Ovary (tissue), 1 donor: ENCODE measurements at regions not wholly inside any gene's neighbourhood (a gene's known extent, or its start where the extent isn't known, plus 50 kb on each side); places are given as distances from the start of the nearest gene placed in this dataset.

Experiments
- EP300 ChIP-seq: sonication (generic); formaldehyde crosslinking; IDR thresholded peaks from one replicate; pipeline ENCODE4 v1.6.1; 2017; ENCODE audit warnings: antibody characterized with exemption
- POLR2A ChIP-seq: fragments of 450-650 bp; IDR thresholded peaks from one replicate; pipeline ENCODE4 v1.6.1; 2017; ENCODE audit warnings: antibody characterized with exemption, mild to moderate bottlenecking, moderate library complexity

- no peak for TF ChIP-seq EP300
- TF ChIP-seq POLR2A = no peak
Observed at GRCh38 chr12:75568393-75568792, 57.0 kb upstream of the KRR1 start.
